Body of pancreas (tissue), 4 donors: ENCODE measurements at regions not wholly inside any gene's neighbourhood (a gene's known extent, or its start where the extent isn't known, plus 50 kb on each side); places are given as distances from the start of the nearest gene placed in this dataset.

Experiments used
- ATAC-seq: fragments of 150-250 bp; one replicate; pipeline ENCODE4 v1.9.1; 2016
- DNase-seq, 4 donors: peaks; one replicate each; pipeline ENCODE4 v3.0.0-alpha.2; 2019
- H3K27ac ChIP-seq, 4 donors: fragments of 200-600 bp; sonication (generic); 1 replicate in 3 of 4; 2 replicates in 1 of 4; pipeline versions ENCODE4 v1.5.1 to v1.6.1; 2016 to 2019; ENCODE audit warnings: mild to moderate bottlenecking in 1 of 4, mixed read lengths in 1 of 4, moderate library complexity in 1 of 4
- H3K27me3 ChIP-seq, 2 donors: fragments of 200-600 bp; sonication (generic); one replicate each; pipeline ENCODE4 v1.6.0; 2016; ENCODE audit warnings: mild to moderate bottlenecking in 1 of 2
- H3K36me3 ChIP-seq, 2 donors: fragments of 200-600 bp; sonication (generic); replicated peaks in 1 of 2; 2 replicates each; pipeline ENCODE4 v1.5.1; 2016; ENCODE audit warnings: low read depth in 2 of 2; ENCODE audit not compliant: insufficient read depth in 1 of 2
- H3K4me1 ChIP-seq: fragments of 200-600 bp; sonication (generic); one replicate; pipeline ENCODE4 v1.6.0; 2016
- H3K4me3 ChIP-seq, 2 donors: fragments of 200-600 bp; sonication (generic); 1 replicate in 1 of 2; 2 replicates in 1 of 2; pipeline ENCODE4 v1.5.1; 2016 to 2019
- H3K9me3 ChIP-seq, 3 donors: fragments of 200-600 bp; sonication (generic); 1 replicate in 2 of 3; 2 replicates in 1 of 3; pipeline ENCODE4 v1.5.1; 2016
- POLR2A ChIP-seq, 3 donors: fragments of 450-650 bp; IDR thresholded peaks; one replicate each; pipeline ENCODE4 v1.6.1; 2016; ENCODE audit warnings: antibody characterized with exemption in 3 of 3, mild to moderate bottlenecking in 2 of 3
- WGBS, 2 donors: methylation state at CpG; one replicate each; pipeline ENCODE4 v1.1.5; 2017; 5-methylcytosine and 5-hydroxymethylcytosine counted together
- intact Hi-C: fragments of 100-400 bp; cut with DNase I; formaldehyde crosslinking; loops from one replicate; pipeline ENCODE4 v1.15.1; 2023
- TF ChIP-seq, protein P1 (sequence below), 7 experiments: fragments of 450-650 bp in 4 of 7; fragments of 200-600 bp in 3 of 7; sonication (generic) in 3 of 7; IDR thresholded peaks; one replicate each; pipeline ENCODE4 v1.5.1; 2016 to 2019; ENCODE audit warnings: antibody characterized with exemption in 7 of 7

DNA sequence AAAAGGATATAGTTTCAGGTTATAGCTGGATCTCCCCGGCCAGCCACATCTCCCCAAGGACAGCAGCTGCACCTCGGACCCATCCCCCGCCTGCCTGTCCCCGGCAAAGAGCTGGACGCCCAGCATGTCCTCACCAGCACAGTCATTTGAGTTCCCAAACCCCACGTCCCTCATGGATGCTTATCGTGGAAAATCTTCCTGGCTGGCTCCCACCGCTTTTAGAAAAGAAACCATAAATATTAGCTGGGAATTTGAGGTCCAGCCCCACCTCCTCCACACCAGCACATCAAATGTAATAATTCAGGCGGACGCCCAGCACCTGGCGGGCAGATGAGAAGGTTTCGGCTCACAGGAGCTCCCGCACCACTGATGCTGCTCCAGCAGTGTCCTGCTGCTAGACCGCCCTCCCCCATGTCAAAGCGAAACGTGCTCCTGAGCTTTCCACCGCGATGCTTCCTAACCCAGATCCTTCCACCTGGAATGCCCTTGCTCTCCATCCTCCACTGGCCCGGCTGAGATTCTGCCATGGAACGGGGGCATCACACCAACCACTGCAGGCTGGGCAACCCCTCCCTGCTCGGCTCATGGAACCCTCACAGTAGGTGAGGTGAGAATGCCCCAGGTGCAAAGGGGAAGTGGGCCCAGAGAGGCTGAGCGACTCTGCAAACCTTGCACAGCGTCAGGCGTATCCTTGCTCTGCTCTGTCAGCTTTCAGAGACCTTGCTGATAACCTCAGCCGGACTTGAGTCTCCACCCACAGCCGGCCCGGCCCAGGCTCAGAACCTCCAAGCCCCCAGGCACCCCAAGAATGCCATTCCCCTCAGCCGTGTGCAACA is 71.5 kb upstream of the GPC1 start:
- H3K9me3 ChIP-seq: peaks cover 0 to 9% (median 0%) of the 10 kb centered on the region in 3 donors
- no peaks in the 10 kb centered on the region for H3K27me3 ChIP-seq
- DNase-seq (no peak), ATAC-seq (no peak)
- H3K4me3 ChIP-seq: no peak overlapping the region
- WGBS, 2 donors: 68 to 73% methylated on average over 24 to 28 of the region's 28 CpGs
- intact Hi-C loops: no loop called here
- H3K36me3 ChIP-seq: no peaks in the 10 kb centered on the region
- peaks cover 9% of the 10 kb centered on the region for H3K4me1 ChIP-seq
- H3K27ac ChIP-seq: no peak overlapping the region
- no peak for TF ChIP-seq POLR2A (IDR thresholded peaks at IDR 0.05)
- TF ChIP-seq, protein P1, sequence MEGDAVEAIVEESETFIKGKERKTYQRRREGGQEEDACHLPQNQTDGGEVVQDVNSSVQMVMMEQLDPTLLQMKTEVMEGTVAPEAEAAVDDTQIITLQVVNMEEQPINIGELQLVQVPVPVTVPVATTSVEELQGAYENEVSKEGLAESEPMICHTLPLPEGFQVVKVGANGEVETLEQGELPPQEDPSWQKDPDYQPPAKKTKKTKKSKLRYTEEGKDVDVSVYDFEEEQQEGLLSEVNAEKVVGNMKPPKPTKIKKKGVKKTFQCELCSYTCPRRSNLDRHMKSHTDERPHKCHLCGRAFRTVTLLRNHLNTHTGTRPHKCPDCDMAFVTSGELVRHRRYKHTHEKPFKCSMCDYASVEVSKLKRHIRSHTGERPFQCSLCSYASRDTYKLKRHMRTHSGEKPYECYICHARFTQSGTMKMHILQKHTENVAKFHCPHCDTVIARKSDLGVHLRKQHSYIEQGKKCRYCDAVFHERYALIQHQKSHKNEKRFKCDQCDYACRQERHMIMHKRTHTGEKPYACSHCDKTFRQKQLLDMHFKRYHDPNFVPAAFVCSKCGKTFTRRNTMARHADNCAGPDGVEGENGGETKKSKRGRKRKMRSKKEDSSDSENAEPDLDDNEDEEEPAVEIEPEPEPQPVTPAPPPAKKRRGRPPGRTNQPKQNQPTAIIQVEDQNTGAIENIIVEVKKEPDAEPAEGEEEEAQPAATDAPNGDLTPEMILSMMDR (IDR thresholded peaks at IDR 0.05): no peak

DNA sequence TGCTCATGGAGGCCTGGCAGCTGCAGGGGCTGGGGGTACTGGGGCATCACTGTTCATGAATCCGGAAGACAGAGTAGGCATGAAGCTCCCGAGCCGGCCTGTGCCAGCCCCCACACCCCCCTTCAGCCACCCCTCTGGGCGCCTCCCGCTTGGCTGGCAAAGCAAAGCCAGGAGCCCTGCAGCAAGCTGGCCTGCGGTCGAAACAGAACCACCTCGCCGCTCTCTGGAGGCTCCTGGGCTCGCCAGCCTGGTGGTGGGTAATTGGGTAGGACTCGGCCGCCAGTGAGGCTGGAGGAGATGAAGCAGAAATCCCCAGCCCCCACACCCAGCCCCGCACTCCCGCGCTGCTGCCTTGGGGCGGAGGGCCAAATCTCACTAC is 70.9 kb upstream of the GPC1 start:
- intact Hi-C loops: no loop called here
- ATAC-seq (no peak), DNase-seq (no peak)
- Histone ChIP-seq H3K4me1 (peaks cover 11% of the 10 kb centered on the region), H3K27ac (no peak overlapping the region), H3K36me3 (no peaks in the 10 kb centered on the region), H3K4me3 (no peak overlapping the region), H3K27me3 (no peaks in the 10 kb centered on the region), H3K9me3 (peaks cover 0 to 9% (median 0%) of the 10 kb centered on the region in 3 donors)
- TF ChIP-seq, protein P1 (IDR thresholded peaks at IDR 0.05): no peak
- TF ChIP-seq POLR2A (IDR thresholded peaks at IDR 0.05): no peak
- WGBS, 2 donors: 93 to 95% methylated on average over 14 to 16 of the region's 16 CpGs

DNA sequence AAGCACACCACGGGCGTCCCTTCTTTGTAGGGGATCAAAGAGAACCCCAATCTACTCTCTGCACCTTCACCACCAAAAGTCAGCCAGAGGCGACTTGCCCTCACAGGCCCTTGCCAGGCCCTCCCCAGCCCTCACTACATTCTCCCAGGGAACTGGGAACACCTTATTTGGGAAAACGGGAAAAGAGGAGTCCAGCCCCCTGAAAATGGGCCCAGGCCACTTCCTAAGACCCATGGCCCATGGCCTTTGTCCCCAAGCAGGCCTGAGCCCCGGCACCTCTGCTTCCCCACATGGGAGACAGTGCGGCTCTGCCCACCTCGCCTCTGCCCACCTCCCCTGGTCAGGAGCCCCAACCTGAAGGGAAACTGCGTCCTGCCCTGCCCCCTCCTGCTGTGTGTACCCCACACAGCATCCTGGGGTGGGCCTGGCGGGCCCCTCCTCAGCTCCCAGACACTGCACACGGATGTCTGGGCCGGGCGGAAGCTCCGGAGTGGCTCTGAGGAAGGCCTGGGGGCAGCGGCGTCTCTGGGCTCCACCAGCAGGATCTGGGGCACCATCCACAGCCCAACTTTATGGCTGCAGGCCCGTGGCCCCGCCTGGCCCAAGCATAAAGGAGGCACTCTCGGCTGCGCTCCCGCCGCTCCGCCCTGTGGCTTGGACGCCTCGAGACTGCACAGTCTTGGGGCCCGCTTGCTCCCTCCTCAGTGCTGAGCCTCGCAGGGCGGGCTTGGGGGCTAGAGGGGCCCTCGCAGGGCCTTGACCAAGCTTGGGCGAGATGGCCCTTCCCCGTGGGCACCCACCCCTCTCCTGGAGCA is 70.3 kb upstream of the GPC1 start:
- no peak overlapping the region for H3K27ac ChIP-seq
- no peak for TF ChIP-seq POLR2A (IDR thresholded peaks at IDR 0.05)
- TF ChIP-seq, protein P1 (IDR thresholded peaks at IDR 0.05): no peak
- no peak for DNase-seq
- ATAC-seq: no peak
- 87 to 94% methylated on average over 5 to 27 of the region's 30 CpGs for WGBS, 2 donors
- H3K4me1 ChIP-seq: peaks cover 17% of the 10 kb centered on the region
- peaks cover 0 to 4% (median 0%) of the 10 kb centered on the region in 3 donors for H3K9me3 ChIP-seq
- H3K36me3 ChIP-seq: no peaks in the 10 kb centered on the region
- intact Hi-C loops: no loop called here
- H3K4me3 ChIP-seq: no peak overlapping the region
- no peaks in the 10 kb centered on the region for H3K27me3 ChIP-seq

DNA sequence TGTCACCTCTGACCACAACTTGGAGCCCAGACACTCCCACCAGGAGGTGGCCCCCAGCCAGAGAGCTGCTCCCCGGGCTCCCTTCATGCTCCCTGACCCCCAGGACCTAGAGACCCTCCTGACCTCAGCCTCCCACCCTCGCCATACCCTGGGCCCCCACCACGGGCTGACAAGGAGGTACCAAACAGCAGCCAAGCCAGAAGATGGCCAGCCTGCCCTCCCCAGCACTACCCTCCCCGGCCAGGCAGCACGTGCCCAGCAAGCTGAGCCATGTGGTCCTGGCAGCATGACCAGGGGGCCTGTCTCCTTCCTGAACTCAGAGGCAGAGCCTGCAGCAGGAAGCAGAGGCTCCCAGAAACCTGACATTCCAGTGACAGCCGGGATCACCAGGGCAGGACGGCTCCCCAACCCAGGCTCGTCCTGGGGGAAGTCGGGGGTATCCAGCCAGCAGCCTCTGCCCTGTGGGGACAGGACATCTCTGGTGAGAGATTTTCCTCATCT is 69.4 kb upstream of the GPC1 start:
- Histone ChIP-seq H3K27ac (no peak overlapping the region), H3K36me3 (no peaks in the 10 kb centered on the region), H3K9me3 (no peaks in the 10 kb centered on the region), H3K4me3 (no peak overlapping the region), H3K4me1 (peaks cover 21% of the 10 kb centered on the region), H3K27me3 (no peaks in the 10 kb centered on the region)
- TF ChIP-seq POLR2A (IDR thresholded peaks at IDR 0.05): no peak
- TF ChIP-seq, protein P1 (IDR thresholded peaks at IDR 0.05): no peak
- DNase-seq (no peak), ATAC-seq (no peak)
- intact Hi-C loops: no loop called here
- 53 to 66% methylated on average over 6 to 9 of the region's 9 CpGs for WGBS, 2 donors
